RWPE1 (cell line): ENCODE measurements at regions not wholly inside any gene's neighbourhood (a gene's known extent, or its start where the extent isn't known, plus 50 kb on each side); places are given as distances from the start of the nearest gene placed in this dataset.

Source experiments
- CTCF ChIA-PET: fragments of 350-600 bp; sonication (Branson Sonifier 250); formaldehyde crosslinking; extraction: SDS; loops from one replicate; lab custom pipeline; 2021; lab: Yijun Ruan, JAX
- POLR2A ChIA-PET: fragments of 400-600 bp; formaldehyde crosslinking; extraction: SDS; loops from one replicate; lab custom pipeline; 2020; ENCODE audit warnings: antibody characterized with exemption; ENCODE audit not compliant: low non-redundant PET; lab: Yijun Ruan, JAX
- DNase-seq: peaks from one replicate; pipeline ENCODE4 v3.0.0; 2012; ENCODE audit warnings: low spot score
- H3K27ac ChIP-seq: fragments of 450-650 bp; 2 replicates; pipeline ENCODE4 v1.5.1; 2017
- TF ChIP-seq, protein P1 (sequence below): fragments of 450-650 bp; conservative IDR thresholded peaks from 2 replicates; pipeline ENCODE4 v1.5.1; 2017; ENCODE audit warnings: low read depth, mild to moderate bottlenecking

- H3K27ac ChIP-seq: no peak overlapping the region
- DNase-seq: no peak
- CTCF ChIA-PET: interaction anchor here (0.5 kb wide), 1 partner anchor 1630 kb away, joined by 3 read pairs; no protein-coding TSS in a partner anchor
- TF ChIP-seq, protein P1, sequence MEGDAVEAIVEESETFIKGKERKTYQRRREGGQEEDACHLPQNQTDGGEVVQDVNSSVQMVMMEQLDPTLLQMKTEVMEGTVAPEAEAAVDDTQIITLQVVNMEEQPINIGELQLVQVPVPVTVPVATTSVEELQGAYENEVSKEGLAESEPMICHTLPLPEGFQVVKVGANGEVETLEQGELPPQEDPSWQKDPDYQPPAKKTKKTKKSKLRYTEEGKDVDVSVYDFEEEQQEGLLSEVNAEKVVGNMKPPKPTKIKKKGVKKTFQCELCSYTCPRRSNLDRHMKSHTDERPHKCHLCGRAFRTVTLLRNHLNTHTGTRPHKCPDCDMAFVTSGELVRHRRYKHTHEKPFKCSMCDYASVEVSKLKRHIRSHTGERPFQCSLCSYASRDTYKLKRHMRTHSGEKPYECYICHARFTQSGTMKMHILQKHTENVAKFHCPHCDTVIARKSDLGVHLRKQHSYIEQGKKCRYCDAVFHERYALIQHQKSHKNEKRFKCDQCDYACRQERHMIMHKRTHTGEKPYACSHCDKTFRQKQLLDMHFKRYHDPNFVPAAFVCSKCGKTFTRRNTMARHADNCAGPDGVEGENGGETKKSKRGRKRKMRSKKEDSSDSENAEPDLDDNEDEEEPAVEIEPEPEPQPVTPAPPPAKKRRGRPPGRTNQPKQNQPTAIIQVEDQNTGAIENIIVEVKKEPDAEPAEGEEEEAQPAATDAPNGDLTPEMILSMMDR: no peak
- POLR2A ChIA-PET: no interaction called here
These were observed 137.9 kb upstream of the VRK2 start for GRCh38 chr2:57908736-57909161.

DNA sequence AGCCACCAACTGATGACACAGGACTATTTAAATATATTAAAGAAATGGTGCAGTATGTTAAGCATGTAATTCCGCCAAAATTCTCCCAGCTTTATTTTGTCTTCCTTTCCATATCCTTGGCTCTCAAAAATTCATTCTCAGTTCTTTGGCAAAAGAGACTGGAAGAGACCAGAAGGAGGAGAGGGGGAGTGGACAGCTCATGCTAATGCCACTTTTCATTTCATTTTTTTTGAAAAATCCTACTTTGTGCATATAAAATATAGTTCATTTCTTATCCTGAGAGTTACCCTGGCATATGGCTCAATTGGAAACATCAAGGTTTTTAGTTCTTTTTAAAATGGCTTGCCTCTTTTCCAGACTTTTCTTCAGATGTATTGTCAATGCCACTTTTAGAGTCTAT, 128.5 kb upstream of the VRK2 start:
- ChIA-PET CTCF (interaction anchor here (0.6 to 1.1 kb wide), 2 partner anchors 12 to 20 kb away, joined by 3 read pairs; no protein-coding TSS in a partner anchor), POLR2A (no interaction called here)
- no peak overlapping the region for H3K27ac ChIP-seq
- DNase-seq: no peak
- TF ChIP-seq, protein P1: no peak

DNA sequence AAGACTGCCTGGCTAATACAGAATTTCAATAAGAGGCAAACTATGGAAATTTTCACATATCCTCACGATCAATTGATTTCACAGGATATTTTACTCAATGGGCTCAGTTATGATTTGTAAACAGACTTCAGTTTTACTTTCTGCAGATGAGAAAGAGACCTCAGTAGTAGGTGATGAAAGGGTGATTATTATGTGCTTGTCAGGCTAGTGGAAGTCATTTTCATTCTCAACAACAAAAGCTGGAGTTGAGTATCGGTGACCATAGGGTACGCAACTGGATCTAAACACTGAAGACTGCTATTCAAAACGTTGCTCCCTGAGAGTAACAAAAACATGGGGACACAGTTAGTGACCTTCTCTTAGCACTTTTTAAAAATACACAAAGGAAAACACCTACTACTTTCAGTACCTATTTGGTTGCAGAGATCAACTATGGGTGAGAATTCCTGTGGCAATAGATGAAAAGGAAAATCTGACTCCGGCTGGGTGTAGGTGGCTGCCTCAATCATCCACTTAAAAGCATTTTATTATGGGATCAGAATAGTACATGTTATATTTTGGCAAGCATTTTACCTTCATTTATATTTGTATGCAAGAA, 126.2 kb upstream of the VRK2 start:
- ChIA-PET POLR2A (no interaction called here), CTCF (no interaction called here)
- no peak overlapping the region for H3K27ac ChIP-seq
- DNase-seq: no peak
- TF ChIP-seq, protein P1: no peak

- CTCF ChIA-PET: no interaction called here
- TF ChIP-seq, protein P1: no peak
- DNase-seq: no peak
- no peak overlapping the region for H3K27ac ChIP-seq
- POLR2A ChIA-PET: no interaction called here
These were observed 111.9 kb upstream of the VRK2 start for GRCh38 chr2:57934659-57935058.

DNA sequence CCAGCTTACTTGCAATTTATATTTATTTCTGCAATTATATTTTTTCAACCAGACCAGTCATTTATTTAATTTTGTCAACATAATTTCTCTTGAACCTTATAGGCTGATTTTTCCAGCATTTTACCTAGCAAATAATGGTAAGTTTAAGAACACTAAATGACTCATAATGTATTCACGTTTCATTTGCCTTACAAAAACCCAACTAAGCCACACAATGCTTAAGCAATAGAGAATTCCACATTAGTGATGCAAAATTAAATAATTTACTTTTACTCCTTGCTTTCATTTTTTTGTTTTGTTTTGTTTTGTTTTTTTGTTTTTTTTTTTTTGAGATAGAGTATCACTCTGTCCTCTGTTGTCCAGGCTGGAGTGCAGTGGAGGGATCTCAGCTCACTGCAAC, 110.4 kb upstream of the VRK2 start:
- peak; percentile 23 for DNase-seq
- no peak overlapping the region for H3K27ac ChIP-seq
- TF ChIP-seq, protein P1: no peak
- ChIA-PET POLR2A (no interaction called here), CTCF (no interaction called here)

GRCh38 chr2:57937456-57937855, 109.2 kb upstream of the VRK2 start:
- POLR2A ChIA-PET: interaction anchor here (0.6 kb wide), 1 partner anchor 109 kb away, joined by 6 read pairs; no protein-coding TSS in a partner anchor
- TF ChIP-seq, protein P1: no peak
- no peak for DNase-seq
- CTCF ChIA-PET: no interaction called here
- H3K27ac ChIP-seq: no peak overlapping the region
